IPS-18c (cell line): ENCODE measurements at regions not wholly inside any gene's neighbourhood (a gene's known extent, or its start where the extent isn't known, plus 50 kb on each side); places are given as distances from the start of the nearest gene placed in this dataset.

Source experiments
- H3K4me3 ChIP-seq: 2 replicates; pipeline ENCODE4 v1.7.0; 2013; ENCODE audit warnings: low read depth, mild to moderate bottlenecking, low read length, moderate library complexity; ENCODE audit not compliant: insufficient read depth
- H3K9me3 ChIP-seq: one replicate; pipeline ENCODE4 v1.6.1; 2013; ENCODE audit warnings: mild to moderate bottlenecking, low read length, moderate library complexity; ENCODE audit not compliant: control insufficient read depth, insufficient read depth

DNA sequence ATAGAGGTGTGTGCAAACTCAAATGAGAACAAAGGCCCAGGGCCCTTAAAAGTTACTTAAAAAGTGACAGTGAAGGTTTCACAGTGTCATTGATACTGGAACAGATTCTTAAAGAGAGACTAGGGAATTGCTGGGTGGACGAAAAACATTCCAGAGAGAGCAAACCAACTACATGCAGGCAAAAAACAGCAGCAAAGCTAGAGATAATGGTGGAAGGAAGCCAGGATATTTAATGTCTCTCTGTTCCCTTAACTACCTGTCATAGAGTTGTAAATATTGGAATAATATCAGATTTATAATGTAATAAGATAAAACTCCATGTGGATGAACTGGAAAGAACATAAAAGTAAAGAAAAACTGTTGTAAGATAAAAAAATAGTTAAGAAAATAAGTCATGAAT lies 508.6 kb downstream of the TAF11L14 start:
- no peak overlapping the region for H3K4me3 ChIP-seq
- peaks cover 11% of the 10 kb centered on the region for H3K9me3 ChIP-seq

GRCh38 chr5:18152671-18153070 lies 518.4 kb downstream of the TAF11L14 start:
- H3K4me3 ChIP-seq = no peak overlapping the region
- no peaks in the 10 kb centered on the region for H3K9me3 ChIP-seq

DNA sequence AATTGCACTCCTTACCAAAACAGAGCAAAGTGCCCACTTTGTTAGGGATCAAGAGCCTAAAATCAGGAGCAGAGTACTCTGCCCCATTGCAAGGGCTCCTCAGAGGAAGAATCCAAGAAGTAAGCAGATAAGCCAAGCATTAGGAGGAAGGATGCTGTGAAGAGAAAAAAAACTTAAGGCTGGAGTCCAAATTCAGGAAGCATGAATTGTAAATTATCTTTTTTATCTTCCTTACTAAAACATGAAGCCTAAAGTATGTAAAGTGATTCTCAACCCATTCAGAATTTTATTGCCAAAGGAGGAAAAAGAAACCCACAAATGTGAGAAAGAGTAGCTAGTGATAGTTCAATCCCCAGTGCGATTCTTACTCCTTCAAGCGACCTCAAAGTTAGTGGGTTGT lies 523.9 kb downstream of the TAF11L14 start:
- H3K9me3 ChIP-seq = no peaks in the 10 kb centered on the region
- H3K4me3 ChIP-seq = no peak overlapping the region

DNA sequence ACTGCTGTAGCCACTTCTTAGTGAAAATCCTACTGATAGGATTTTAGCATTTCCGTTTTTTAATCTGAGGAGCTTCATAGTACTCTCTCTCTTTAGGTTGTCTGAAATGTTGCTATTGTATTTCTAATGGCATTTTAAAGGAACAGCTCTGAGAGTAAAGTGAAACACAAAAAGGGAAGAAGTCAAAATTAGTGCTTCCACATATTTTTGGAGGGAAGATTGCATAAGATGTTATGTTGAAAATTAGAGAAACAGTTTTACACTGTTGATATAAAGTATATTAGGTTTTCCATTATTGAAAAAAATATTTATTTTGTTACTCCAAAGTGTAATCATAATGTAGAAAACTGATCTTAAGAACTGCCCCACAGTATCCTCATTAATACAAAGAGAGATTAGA lies 525.1 kb downstream of the TAF11L14 start:
- H3K4me3 ChIP-seq = no peak overlapping the region

GRCh38 chr5:18171684-18172083 lies 537.4 kb downstream of the TAF11L14 start:
- no peaks in the 10 kb centered on the region for H3K9me3 ChIP-seq

More for the DNA sequence above, 525.1 kb downstream of the TAF11L14 start:
- peaks cover 2% of the 10 kb centered on the region for H3K9me3 ChIP-seq

DNA sequence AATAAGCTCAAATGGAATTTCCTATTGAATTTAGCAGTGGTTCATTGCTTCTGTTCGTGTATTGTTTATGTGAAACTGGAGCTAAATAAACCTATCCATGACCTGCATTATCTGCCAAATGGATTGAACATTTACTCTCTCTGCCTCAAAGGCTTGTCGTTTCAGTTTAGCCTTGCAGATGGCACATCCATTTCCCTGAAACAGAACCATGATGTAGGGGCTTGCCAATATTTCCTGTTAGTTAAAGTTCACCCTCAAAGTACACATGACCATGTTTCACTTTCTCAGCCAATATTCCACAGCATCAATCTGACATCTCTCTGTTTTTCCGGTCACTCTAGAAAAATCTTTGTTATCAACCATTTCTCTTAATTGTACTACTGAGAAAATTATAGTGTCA lies 545.3 kb downstream of the TAF11L14 start:
- Histone ChIP-seq H3K4me3 (no peak overlapping the region), H3K9me3 (no peaks in the 10 kb centered on the region)

More at GRCh38 chr5:18171684-18172083, 537.4 kb downstream of the TAF11L14 start:
- H3K4me3 ChIP-seq = no peak overlapping the region

- Histone ChIP-seq H3K9me3 (no peaks in the 10 kb centered on the region), H3K4me3 (no peak overlapping the region)
Measured at GRCh38 chr5:18181575-18181974, 547.3 kb downstream of the TAF11L14 start.

DNA sequence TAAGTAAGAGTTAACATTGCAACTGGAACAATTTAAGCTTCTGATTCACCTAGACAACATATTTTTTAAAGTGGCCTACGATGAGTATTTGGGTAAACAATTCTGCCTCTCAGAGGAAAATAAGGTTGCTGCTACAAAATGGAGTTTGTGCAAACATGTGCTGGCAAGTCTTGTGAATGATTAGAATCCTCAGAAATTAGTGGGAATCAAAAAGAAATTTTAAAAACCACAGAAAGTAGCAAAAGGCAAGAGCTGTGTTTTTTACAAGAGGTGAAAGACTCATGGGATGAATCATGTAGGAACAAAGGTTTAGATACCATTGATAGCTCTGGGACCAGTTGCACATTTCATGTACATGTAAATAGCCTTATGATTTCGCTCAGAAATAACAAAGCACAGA lies 561.6 kb downstream of the TAF11L14 start:
- Histone ChIP-seq H3K9me3 (peaks cover 7% of the 10 kb centered on the region), H3K4me3 (no peak overlapping the region)

GRCh38 chr5:18197734-18198133 lies 563.5 kb downstream of the TAF11L14 start:
- Histone ChIP-seq H3K9me3 (peaks cover 7% of the 10 kb centered on the region), H3K4me3 (no peak overlapping the region)

- H3K4me3 ChIP-seq = no peak overlapping the region
- H3K9me3 ChIP-seq = peaks cover 7% of the 10 kb centered on the region
Measured at GRCh38 chr5:18202164-18202563, 567.9 kb downstream of the TAF11L14 start.

GRCh38 chr5:18203296-18203695 lies 569.0 kb downstream of the TAF11L14 start:
- Histone ChIP-seq H3K9me3 (peaks cover 2% of the 10 kb centered on the region), H3K4me3 (no peak overlapping the region)

GRCh38 chr5:18213666-18214065 lies 579.4 kb downstream of the TAF11L14 start:
- Histone ChIP-seq H3K9me3 (no peaks in the 10 kb centered on the region), H3K4me3 (no peak overlapping the region)

GRCh38 chr5:18216016-18216415 lies 581.8 kb downstream of the TAF11L14 start:
- Histone ChIP-seq H3K9me3 (no peaks in the 10 kb centered on the region), H3K4me3 (no peak overlapping the region)

- H3K9me3 ChIP-seq = no peaks in the 10 kb centered on the region
Measured at GRCh38 chr5:18216729-18217128, 582.5 kb downstream of the TAF11L14 start.

GRCh38 chr5:18219241-18219640 lies 585.0 kb downstream of the TAF11L14 start:
- H3K4me3 ChIP-seq = no peak overlapping the region
- H3K9me3 ChIP-seq = no peaks in the 10 kb centered on the region

More at GRCh38 chr5:18216729-18217128, 582.5 kb downstream of the TAF11L14 start:
- no peak overlapping the region for H3K4me3 ChIP-seq

- H3K9me3 ChIP-seq = no peaks in the 10 kb centered on the region
- H3K4me3 ChIP-seq = no peak overlapping the region
Measured at GRCh38 chr5:18220631-18221030, 586.4 kb downstream of the TAF11L14 start.

GRCh38 chr5:18236386-18236785 lies 602.1 kb downstream of the TAF11L14 start:
- Histone ChIP-seq H3K4me3 (no peak overlapping the region), H3K9me3 (no peaks in the 10 kb centered on the region)

GRCh38 chr5:18238321-18238720 lies 604.1 kb downstream of the TAF11L14 start:
- Histone ChIP-seq H3K9me3 (no peaks in the 10 kb centered on the region), H3K4me3 (no peak overlapping the region)

DNA sequence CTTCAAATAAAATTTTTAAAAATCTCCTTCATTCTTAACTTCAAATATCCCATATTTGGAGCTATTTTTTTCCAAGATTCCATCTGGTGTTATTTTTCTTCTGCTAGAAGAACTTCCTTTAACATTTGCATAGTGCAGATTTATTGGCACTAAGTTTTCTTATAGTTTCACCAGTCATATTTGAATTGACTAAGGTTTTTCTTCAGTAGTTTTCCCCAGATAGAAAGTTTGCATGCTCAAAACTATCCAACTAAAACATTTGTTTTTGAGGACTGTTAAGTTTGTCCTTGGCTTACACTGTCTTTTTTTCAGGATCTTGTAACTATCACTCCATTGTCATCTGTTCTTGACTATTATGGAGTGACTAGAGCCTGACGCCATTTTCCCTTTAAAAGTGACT lies 606.7 kb downstream of the TAF11L14 start:
- no peak overlapping the region for H3K4me3 ChIP-seq
- no peaks in the 10 kb centered on the region for H3K9me3 ChIP-seq
